Heart left ventricle (tissue), 16 donors: ENCODE measurements at regions not wholly inside any gene's neighbourhood (a gene's known extent, or its start where the extent isn't known, plus 50 kb on each side); places are given as distances from the start of the nearest gene placed in this dataset.

Source experiments
- ATAC-seq, 4 donors: fragments of 200-7000 bp; cut with Tn5 transposase; one replicate each; pipeline ENCODE4 v1.9.1; 2020 to 2022; ENCODE audit warnings: moderate library complexity in 4 of 4, mild to moderate bottlenecking in 3 of 4, moderate number of reproducible peaks in 1 of 4
- DNase-seq, 5 donors: peaks; one replicate each; pipeline ENCODE4 v3.0.0-alpha.2; 2020
- H3K27ac ChIP-seq, 12 donors: fragments of 200-600 bp; sonication (generic) in 4 of 12; one replicate each; pipeline versions ENCODE4 v1.5.0 to v1.8.0; 2016 to 2022; ENCODE audit warnings: mild to moderate bottlenecking in 2 of 12
- H3K27me3 ChIP-seq, 9 donors: fragments of 200-600 bp; sonication (generic) in 2 of 9; one replicate each; pipeline versions ENCODE4 v1.5.1 to v1.8.0; 2016 to 2022; ENCODE audit warnings: mild to moderate bottlenecking in 3 of 9
- H3K36me3 ChIP-seq, 9 donors: fragments of 200-600 bp; sonication (generic) in 2 of 9; one replicate each; pipeline versions ENCODE4 v1.5.0 to v1.8.0; 2018 to 2022; ENCODE audit warnings: mild to moderate bottlenecking in 2 of 9
- H3K4me1 ChIP-seq, 12 donors: fragments of 200-600 bp; sonication (generic) in 4 of 12; one replicate each; pipeline versions ENCODE4 v1.5.0 to v1.8.0; 2016 to 2022; ENCODE audit warnings: mild to moderate bottlenecking in 3 of 12
- H3K4me3 ChIP-seq, 12 donors: fragments of 200-600 bp; sonication (generic) in 4 of 12; one replicate each; pipeline versions ENCODE4 v1.5.0 to v1.8.0; 2017 to 2022; ENCODE audit warnings: mild to moderate bottlenecking in 9 of 12, moderate library complexity in 4 of 12
- H3K9me3 ChIP-seq, 12 donors: fragments of 200-600 bp; sonication (generic) in 4 of 12; one replicate each; pipeline versions ENCODE4 v1.5.0 to v1.8.0; 2016 to 2022; ENCODE audit warnings: mild to moderate bottlenecking in 1 of 12
- POLR2A ChIP-seq, 2 donors: fragments of 450-650 bp; IDR thresholded peaks; one replicate each; pipeline ENCODE4 v1.6.1; 2017; ENCODE audit warnings: antibody characterized with exemption in 2 of 2, mild to moderate bottlenecking in 2 of 2, moderate library complexity in 2 of 2
- WGBS, 4 donors: extraction: QIAGEN DNeasy Blood & Tissue Kit in 2 of 4; methylation state at CpG; one replicate each; pipeline versions ENCODE4 v1.1.5 to v1.1.7; 2013 to 2018; 5-methylcytosine and 5-hydroxymethylcytosine counted together
- intact Hi-C, 10 donors: fragments of 100-400 bp; cut with DNase I; formaldehyde crosslinking; loops; one replicate each; pipeline versions ENCODE4 v1.11.1 to v1.14.2; 2022
- TF ChIP-seq, protein P1 (sequence below), 12 donors: fragments of 200-600 bp; sonication (generic) in 4 of 12; IDR thresholded peaks; one replicate each; pipeline versions ENCODE4 v1.5.0 to v1.8.0; 2018 to 2022; ENCODE audit warnings: antibody characterized with exemption in 12 of 12, mild to moderate bottlenecking in 5 of 12
- donor health status: ischemic (EF 13 %, LVEDD 7.1; RV severe dilation, severe dysfunction).
- donor health status: healthy with polysubstance abuse.
- donor health status: DM: no; HTN: yes; CAD: no.
- donor health status: DM: no; HTN: no; CAD: no.
- donor health status: ischemic (EF 25% LVEDD 6.9; RV normal size, moderate dysfunction).
- donor health status: ischemic (EF 25% LVEDD 5.7; RV mildly dilated, moderate dysfunction).
- donor health status: healthy.
- donor health status: DM: yes; HTN: yes; CAD: no.
- donor health status: ischemic (EF 35%, LVEDD 5.7; RV mildly dilated, moderate dysfunction).
- donor health status: nonischemic (EF 11% LVEDD 7.7; RV severe dilation, severe dysfunction).
- donor health status: DM: yes; HTN: yes; CAD: no.
- donor health status: PGD.
- donor health status: ischemic (EF 29% LVEDD 5.4; RV normal size, mild dysfunction).
- donor health status: nonischemic (EF 23%, LVEDD 6.1; RV moderate dilation, normal function).

DNA sequence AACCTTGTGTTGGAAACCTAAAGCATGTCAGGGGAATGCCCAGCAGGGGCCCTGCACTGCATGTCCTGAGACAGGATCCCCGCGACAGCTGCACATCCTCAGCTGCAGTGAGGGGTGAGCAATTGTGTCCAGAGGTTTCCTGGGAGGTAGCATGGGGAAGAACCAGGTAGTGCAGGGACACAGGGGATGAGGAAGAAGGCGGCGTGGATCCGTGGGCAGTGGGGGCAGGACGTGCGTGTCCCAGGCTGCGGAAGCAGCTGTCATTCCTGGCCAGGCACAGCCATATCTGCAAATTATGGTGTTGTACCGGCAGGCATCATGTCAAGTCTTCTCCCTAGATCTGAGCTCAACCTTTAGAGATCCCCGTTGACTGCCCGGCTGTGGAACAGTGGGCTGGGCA, 238.2 kb upstream of the MYT1L start:
- peaks cover 0 to 6% (median 0%) of the 10 kb centered on the region in 9 donors for H3K27me3 ChIP-seq
- TF ChIP-seq POLR2A (IDR thresholded peaks at IDR 0.05) = no peak
- TF ChIP-seq, protein P1, sequence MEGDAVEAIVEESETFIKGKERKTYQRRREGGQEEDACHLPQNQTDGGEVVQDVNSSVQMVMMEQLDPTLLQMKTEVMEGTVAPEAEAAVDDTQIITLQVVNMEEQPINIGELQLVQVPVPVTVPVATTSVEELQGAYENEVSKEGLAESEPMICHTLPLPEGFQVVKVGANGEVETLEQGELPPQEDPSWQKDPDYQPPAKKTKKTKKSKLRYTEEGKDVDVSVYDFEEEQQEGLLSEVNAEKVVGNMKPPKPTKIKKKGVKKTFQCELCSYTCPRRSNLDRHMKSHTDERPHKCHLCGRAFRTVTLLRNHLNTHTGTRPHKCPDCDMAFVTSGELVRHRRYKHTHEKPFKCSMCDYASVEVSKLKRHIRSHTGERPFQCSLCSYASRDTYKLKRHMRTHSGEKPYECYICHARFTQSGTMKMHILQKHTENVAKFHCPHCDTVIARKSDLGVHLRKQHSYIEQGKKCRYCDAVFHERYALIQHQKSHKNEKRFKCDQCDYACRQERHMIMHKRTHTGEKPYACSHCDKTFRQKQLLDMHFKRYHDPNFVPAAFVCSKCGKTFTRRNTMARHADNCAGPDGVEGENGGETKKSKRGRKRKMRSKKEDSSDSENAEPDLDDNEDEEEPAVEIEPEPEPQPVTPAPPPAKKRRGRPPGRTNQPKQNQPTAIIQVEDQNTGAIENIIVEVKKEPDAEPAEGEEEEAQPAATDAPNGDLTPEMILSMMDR (IDR thresholded peaks at IDR 0.05) = no peak
- intact Hi-C loops = no loop called here
- no peak overlapping the region for H3K4me3 ChIP-seq
- H3K36me3 ChIP-seq = no peaks in the 10 kb centered on the region
- H3K27ac ChIP-seq = no peak overlapping the region
- ATAC-seq = no peak
- no peaks in the 10 kb centered on the region for H3K9me3 ChIP-seq
- no peaks in the 10 kb centered on the region for H3K4me1 ChIP-seq
- WGBS, 4 donors = 79 to 92% (median 86%) methylated on average over 11 of the region's 11 CpGs
- no peak for DNase-seq

- no peak for ATAC-seq
- no peak for DNase-seq
- Histone ChIP-seq H3K9me3 (no peaks in the 10 kb centered on the region), H3K36me3 (no peaks in the 10 kb centered on the region), H3K27me3 (peaks cover 0 to 6% (median 0%) of the 10 kb centered on the region in 9 donors), H3K27ac (no peak overlapping the region), H3K4me1 (no peaks in the 10 kb centered on the region), H3K4me3 (no peak overlapping the region)
- no peak for TF ChIP-seq POLR2A (IDR thresholded peaks at IDR 0.05)
- TF ChIP-seq, protein P1 (IDR thresholded peaks at IDR 0.05) = no peak
- WGBS, 4 donors = 91 to 96% (median 94%) methylated on average over 9 of the region's 9 CpGs
- intact Hi-C loops = no loop called here
These were observed 237.3 kb upstream of the MYT1L start for GRCh38 chr2:2568411-2568810.

DNA sequence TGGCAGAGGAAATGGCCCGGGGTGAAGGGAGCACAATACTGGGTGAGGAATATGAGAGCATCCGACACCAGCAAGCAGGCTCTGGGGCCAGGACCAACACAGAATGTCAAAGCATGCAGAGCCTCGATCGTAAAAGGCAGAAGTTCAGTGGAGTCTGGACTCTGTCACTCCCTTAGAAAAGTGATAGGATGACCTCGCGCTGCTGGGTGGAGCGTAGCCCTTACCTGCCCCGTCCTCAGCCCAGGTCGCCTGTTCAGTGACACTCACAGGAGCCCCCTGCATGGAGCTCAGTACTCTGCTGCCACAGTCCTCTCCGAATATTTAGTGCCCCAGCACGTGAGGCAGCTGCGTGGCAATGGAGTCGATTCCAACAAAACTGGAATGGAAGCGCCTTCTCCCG, 236.7 kb upstream of the MYT1L start:
- WGBS, 4 donors = 69 to 76% (median 75%) methylated on average over 15 of the region's 15 CpGs
- ATAC-seq (no peak), DNase-seq (no peak)
- Histone ChIP-seq H3K27me3 (peaks cover 0 to 6% (median 0%) of the 10 kb centered on the region in 9 donors), H3K27ac (no peak overlapping the region), H3K4me3 (no peak overlapping the region), H3K4me1 (no peaks in the 10 kb centered on the region), H3K9me3 (no peaks in the 10 kb centered on the region), H3K36me3 (no peaks in the 10 kb centered on the region)
- intact Hi-C loops = no loop called here
- TF ChIP-seq POLR2A (IDR thresholded peaks at IDR 0.05) = no peak
- TF ChIP-seq, protein P1 (IDR thresholded peaks at IDR 0.05) = no peak

DNA sequence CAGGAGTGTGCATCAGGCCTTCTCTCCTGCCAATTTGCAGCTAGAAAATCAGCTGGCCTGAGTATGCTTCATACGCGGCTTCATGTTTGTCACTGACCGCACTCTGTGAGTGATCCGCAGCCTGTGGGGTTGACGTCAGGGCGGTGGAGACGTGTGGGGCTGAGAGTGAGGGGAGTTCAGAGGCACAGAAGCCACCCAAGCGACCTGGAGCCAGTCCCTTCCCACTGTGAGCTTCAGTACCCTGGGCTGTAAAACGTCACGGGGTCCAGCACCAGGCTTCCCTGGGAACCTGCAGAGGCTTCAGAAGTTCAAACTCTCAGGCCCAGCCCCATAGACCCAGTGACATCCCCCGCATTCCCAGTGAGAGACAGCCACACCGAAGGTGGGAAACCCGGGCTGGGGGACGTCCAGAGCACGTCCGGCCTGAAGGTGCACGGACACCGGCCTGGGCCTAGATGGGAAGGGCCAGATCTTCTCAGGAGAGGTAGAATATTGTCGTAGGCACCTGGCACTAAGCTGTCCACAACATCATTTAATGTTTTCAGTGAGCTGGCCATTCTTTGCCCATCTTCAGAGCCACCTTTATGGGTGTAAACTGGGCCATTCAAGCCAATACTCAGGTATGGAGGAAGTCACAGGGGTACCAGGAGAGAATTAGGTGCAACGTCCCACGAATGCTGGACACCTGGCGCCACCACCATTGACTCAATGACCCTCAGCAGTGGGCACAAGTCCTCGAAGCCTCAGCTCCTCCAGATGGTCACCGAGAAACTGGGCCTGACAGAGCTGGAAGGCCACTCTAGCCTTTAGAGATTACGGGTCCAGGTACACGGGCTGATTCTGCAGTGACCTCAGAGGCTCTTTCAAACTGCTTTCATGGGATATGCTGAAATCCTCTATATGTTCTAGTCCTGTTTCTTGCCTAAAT, 235.6 kb upstream of the MYT1L start:
- Histone ChIP-seq H3K9me3 (no peaks in the 10 kb centered on the region), H3K27me3 (peaks cover 0 to 6% (median 0%) of the 10 kb centered on the region in 9 donors), H3K4me3 (no peak overlapping the region), H3K27ac (no peak overlapping the region), H3K4me1 (no peaks in the 10 kb centered on the region), H3K36me3 (no peaks in the 10 kb centered on the region)
- intact Hi-C loops = no loop called here
- no peak for TF ChIP-seq POLR2A (IDR thresholded peaks at IDR 0.05)
- TF ChIP-seq, protein P1 (IDR thresholded peaks at IDR 0.05) = no peak
- no peak for ATAC-seq
- WGBS, 4 donors = 86 to 93% (median 87%) methylated on average over 24 to 26 of the region's 26 CpGs
- no peak for DNase-seq
